ENCODE measurements at regions not wholly inside any gene's neighbourhood (a gene's known extent, or its start where the extent isn't known, plus 50 kb on each side); places are given as distances from the start of the nearest gene placed in this dataset.

GRCh38 chr21:27277110-27277509 is 310.2 kb upstream of the ADAMTS5 start:
- no peak overlapping the region for H3K27ac ChIP-seq
- H3K27me3 ChIP-seq (replicated peaks; ENCODE audit: insufficient read depth) = no peaks in the 10 kb centered on the region
- H3K9me3 ChIP-seq = no peaks in the 10 kb centered on the region
- no peak for DNase-seq (ENCODE audit: low spot score)
- ATAC-seq (ENCODE audit: insufficient number of reproducible peaks, low FRiP score, low read depth) = no peak
- TF ChIP-seq CTCF (IDR thresholded peaks at IDR 0.05) = no peak
- peaks cover 0 to 6% of the 10 kb centered on the region in 2 donors for H3K4me1 ChIP-seq (ENCODE audit: control insufficient read depth in 1 of 2, low read depth in 2 of 2)
- H3K36me3 ChIP-seq = no peaks in the 10 kb centered on the region
- H3K4me3 ChIP-seq = no peak overlapping the region

- H3K27ac ChIP-seq = no peak overlapping the region
- ATAC-seq (ENCODE audit: insufficient number of reproducible peaks, low FRiP score, low read depth) (no peak), DNase-seq (ENCODE audit: low spot score) (no peak)
- H3K4me1 ChIP-seq (ENCODE audit: control insufficient read depth in 1 of 2, low read depth in 2 of 2) = peaks cover 0 to 6% of the 10 kb centered on the region in 2 donors
- no peaks in the 10 kb centered on the region for H3K27me3 ChIP-seq (replicated peaks; ENCODE audit: insufficient read depth)
- no peak for TF ChIP-seq CTCF (IDR thresholded peaks at IDR 0.05)
- no peak overlapping the region for H3K4me3 ChIP-seq
- H3K36me3 ChIP-seq = no peaks in the 10 kb centered on the region
- H3K9me3 ChIP-seq = no peaks in the 10 kb centered on the region
Observed at GRCh38 chr21:27275294-27275927, 308.5 kb upstream of the ADAMTS5 start.

GRCh38 chr21:27269644-27270043 is 302.8 kb upstream of the ADAMTS5 start:
- no peak for TF ChIP-seq CTCF (IDR thresholded peaks at IDR 0.05)
- H3K9me3 ChIP-seq = no peaks in the 10 kb centered on the region
- ATAC-seq (ENCODE audit: insufficient number of reproducible peaks, low FRiP score, low read depth) (no peak), DNase-seq (ENCODE audit: low spot score) (no peak)
- H3K27ac ChIP-seq = no peak overlapping the region
- no peaks in the 10 kb centered on the region for H3K27me3 ChIP-seq (replicated peaks; ENCODE audit: insufficient read depth)
- H3K36me3 ChIP-seq = no peaks in the 10 kb centered on the region
- no peaks in the 10 kb centered on the region for H3K4me1 ChIP-seq (ENCODE audit: control insufficient read depth in 1 of 2, low read depth in 2 of 2)
- no peak overlapping the region for H3K4me3 ChIP-seq

GRCh38 chr21:27268290-27268689 is 301.4 kb upstream of the ADAMTS5 start:
- Histone ChIP-seq H3K27ac (no peak overlapping the region), H3K36me3 (no peaks in the 10 kb centered on the region), H3K4me3 (no peak overlapping the region), H3K27me3 (replicated peaks; ENCODE audit: insufficient read depth) (no peaks in the 10 kb centered on the region), H3K9me3 (no peaks in the 10 kb centered on the region), H3K4me1 (ENCODE audit: control insufficient read depth in 1 of 2, low read depth in 2 of 2) (no peaks in the 10 kb centered on the region)
- TF ChIP-seq CTCF (IDR thresholded peaks at IDR 0.05) = no peak
- ATAC-seq (ENCODE audit: insufficient number of reproducible peaks, low FRiP score, low read depth) (no peak), DNase-seq (ENCODE audit: low spot score) (no peak)

GRCh38 chr21:27265949-27266348 is 299.1 kb upstream of the ADAMTS5 start:
- Histone ChIP-seq H3K27ac (no peak overlapping the region), H3K4me3 (no peak overlapping the region), H3K4me1 (ENCODE audit: control insufficient read depth in 1 of 2, low read depth in 2 of 2) (no peaks in the 10 kb centered on the region), H3K36me3 (no peaks in the 10 kb centered on the region), H3K9me3 (no peaks in the 10 kb centered on the region), H3K27me3 (replicated peaks; ENCODE audit: insufficient read depth) (no peaks in the 10 kb centered on the region)
- ATAC-seq (ENCODE audit: insufficient number of reproducible peaks, low FRiP score, low read depth) (no peak), DNase-seq (ENCODE audit: low spot score) (no peak)
- no peak for TF ChIP-seq CTCF (IDR thresholded peaks at IDR 0.05)

Data from thoracic aorta (tissue), 2 donors.